Activated CD8-positive, alpha-beta T cell treated with anti-CD3 and anti-CD28 coated beads for 36 hours (primary cell): ENCODE measurements at regions not wholly inside any gene's neighbourhood (a gene's known extent, or its start where the extent isn't known, plus 50 kb on each side); places are given as distances from the start of the nearest gene placed in this dataset.

Experiments
- ATAC-seq: fragments of 200-7000 bp; cut with Tn5 transposase; one replicate; pipeline ENCODE4 v1.10.0; 2021; ENCODE audit warnings: mild to moderate bottlenecking, moderate library complexity
- CTCF ChIA-PET: fragments of 350-600 bp; sonication (Branson Sonifier 250); formaldehyde crosslinking; loops from one replicate; lab custom pipeline; 2021; ENCODE audit warnings: antibody characterized with exemption; lab: Charles Lee
- POLR2A ChIA-PET: fragments of 350-600 bp; sonication (Branson Sonifier 250); formaldehyde crosslinking; loops from one replicate; lab custom pipeline; 2021; ENCODE audit warnings: antibody characterized with exemption; lab: Charles Lee
- DNase-seq: peaks from one replicate; pipeline ENCODE4 v3.0.0-alpha.2; 2020
- H3K27ac Mint-ChIP-seq: one replicate; pipeline ENCODE4 v1.8.0; 2021; ENCODE audit warnings: mild to moderate bottlenecking, mixed read lengths
- H3K27me3 Mint-ChIP-seq: one replicate; pipeline ENCODE4 v1.8.0; 2021; ENCODE audit warnings: mixed read lengths
- H3K36me3 Mint-ChIP-seq: one replicate; pipeline ENCODE4 v1.8.0; 2021; ENCODE audit warnings: low read depth, mixed read lengths
- H3K4me1 Mint-ChIP-seq: one replicate; pipeline ENCODE4 v1.8.0; 2021; ENCODE audit warnings: low read depth, mixed read lengths
- H3K4me3 Mint-ChIP-seq: one replicate; pipeline ENCODE4 v1.8.0; 2021; ENCODE audit warnings: mild to moderate bottlenecking, moderate library complexity, mixed read lengths
- H3K9me3 Mint-ChIP-seq: one replicate; pipeline ENCODE4 v1.8.0; 2021; ENCODE audit warnings: mixed read lengths
- CTCF ChIP-seq: fragments of 200-600 bp; IDR thresholded peaks from one replicate; pipeline ENCODE4 v1.8.0; 2022; ENCODE audit warnings: antibody characterized with exemption, mild to moderate bottlenecking
- intact Hi-C: fragments of 100-400 bp; cut with micrococcal nuclease; formaldehyde crosslinking; loops from one replicate; pipeline ENCODE4 v1.10.0; 2022

GRCh38 chr15:53295574-53295973 lies 463.9 kb downstream of the WDR72 start:
- intact Hi-C loops = no loop called here
- Mint-ChIP-seq H3K4me1 (no peaks in the 10 kb centered on the region), H3K9me3 (no peaks in the 10 kb centered on the region), H3K36me3 (no peaks in the 10 kb centered on the region), H3K27ac (no peak overlapping the region), H3K4me3 (no peak overlapping the region), H3K27me3 (no peaks in the 10 kb centered on the region)
- ChIA-PET POLR2A (no interaction called here), CTCF (no interaction called here)
- no peak for ATAC-seq
- DNase-seq = no peak
- no peak for TF ChIP-seq CTCF

- no peaks in the 10 kb centered on the region for H3K36me3 Mint-ChIP-seq
- TF ChIP-seq CTCF = no peak
- no peaks in the 10 kb centered on the region for H3K9me3 Mint-ChIP-seq
- no peak overlapping the region for H3K27ac Mint-ChIP-seq
- ChIA-PET CTCF (no interaction called here), POLR2A (no interaction called here)
- intact Hi-C loops = no loop called here
- H3K4me1 Mint-ChIP-seq = no peaks in the 10 kb centered on the region
- no peak overlapping the region for H3K4me3 Mint-ChIP-seq
- DNase-seq (no peak), ATAC-seq (no peak)
- no peaks in the 10 kb centered on the region for H3K27me3 Mint-ChIP-seq
Observed at GRCh38 chr15:53288542-53288941, 470.9 kb downstream of the WDR72 start.

- CTCF ChIA-PET = no interaction called here
- Mint-ChIP-seq H3K9me3 (no peaks in the 10 kb centered on the region), H3K36me3 (no peaks in the 10 kb centered on the region), H3K27ac (no peak overlapping the region), H3K27me3 (peaks cover 3% of the 10 kb centered on the region), H3K4me1 (no peaks in the 10 kb centered on the region), H3K4me3 (no peak overlapping the region)
- no peak for DNase-seq
- no peak for ATAC-seq
- no peak for TF ChIP-seq CTCF
- intact Hi-C loops = no loop called here
- POLR2A ChIA-PET = no interaction called here
Observed at GRCh38 chr15:53274630-53275029, 484.5 kb upstream of the ONECUT1 start.

- ATAC-seq (no peak), DNase-seq (no peak)
- ChIA-PET CTCF (no interaction called here), POLR2A (no interaction called here)
- no peaks in the 10 kb centered on the region for H3K36me3 Mint-ChIP-seq
- no peak for TF ChIP-seq CTCF
- H3K27me3 Mint-ChIP-seq = peaks cover 3% of the 10 kb centered on the region
- H3K27ac Mint-ChIP-seq = no peak overlapping the region
- intact Hi-C loops = no loop called here
- no peak overlapping the region for H3K4me3 Mint-ChIP-seq
- no peaks in the 10 kb centered on the region for H3K9me3 Mint-ChIP-seq
- no peaks in the 10 kb centered on the region for H3K4me1 Mint-ChIP-seq
Observed at GRCh38 chr15:53272116-53272515, 482.0 kb upstream of the ONECUT1 start.

DNA sequence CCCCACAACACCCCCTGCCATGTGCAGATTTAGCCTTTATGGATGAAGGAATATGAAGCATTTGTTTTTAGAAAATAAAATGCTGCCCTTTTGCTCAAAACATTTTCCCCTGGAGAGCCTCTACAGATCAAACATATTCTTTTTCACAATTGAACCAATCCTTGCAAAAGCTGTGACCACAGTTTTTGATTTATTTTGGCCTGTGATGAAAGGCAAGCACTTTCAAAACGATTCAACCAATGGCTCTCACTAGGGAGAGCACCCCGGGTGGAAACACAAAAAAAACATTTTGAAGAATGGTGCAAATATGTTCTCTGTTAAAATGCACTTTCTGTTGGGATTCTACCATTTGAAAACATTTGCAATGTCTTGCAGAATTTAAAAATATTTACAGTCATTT lies 476.0 kb upstream of the ONECUT1 start:
- Mint-ChIP-seq H3K9me3 (no peaks in the 10 kb centered on the region), H3K4me3 (no peak overlapping the region), H3K27me3 (no peaks in the 10 kb centered on the region), H3K36me3 (no peaks in the 10 kb centered on the region), H3K27ac (no peak overlapping the region), H3K4me1 (no peaks in the 10 kb centered on the region)
- intact Hi-C loops = no loop called here
- CTCF ChIA-PET = no interaction called here
- POLR2A ChIA-PET = no interaction called here
- TF ChIP-seq CTCF = no peak
- ATAC-seq = no peak
- DNase-seq = no peak
